HEK293T (cell line): ENCODE measurements at regions not wholly inside any gene's neighbourhood (a gene's known extent, or its start where the extent isn't known, plus 50 kb on each side); places are given as distances from the start of the nearest gene placed in this dataset.

ENCODE experiments used
- CTCF ChIA-PET: fragments of 350-600 bp; formaldehyde crosslinking; extraction: SDS; loops from one replicate; lab custom pipeline; 2021; ENCODE audit warnings: antibody characterized with exemption, inconsistent platforms; lab: Yijun Ruan, JAX
- POLR2A ChIA-PET: fragments of 350-600 bp; formaldehyde crosslinking; extraction: SDS; loops from one replicate; lab custom pipeline; 2020; ENCODE audit warnings: antibody characterized with exemption, inconsistent platforms; lab: Yijun Ruan, JAX
- DNase-seq: peaks from one replicate; pipeline ENCODE4 v3.0.0; 2012; ENCODE audit warnings: mixed read lengths; ENCODE audit errors: extremely low spot score
- ARNT ChIP-seq: fragments of 450-650 bp; IDR thresholded peaks from 2 replicates; pipeline ENCODE4 v1.6.1; 2017; ENCODE audit warnings: mild to moderate bottlenecking
- BHLHE40 ChIP-seq: fragments of 450-650 bp; IDR thresholded peaks from 2 replicates; pipeline ENCODE4 v1.6.1; 2016; ENCODE audit warnings: mild to moderate bottlenecking, moderate library complexity, borderline replicate concordance
- CTBP1 ChIP-seq: fragments of 450-650 bp; IDR thresholded peaks from 2 replicates; pipeline ENCODE4 v1.6.1; 2016; ENCODE audit warnings: borderline replicate concordance
- ELF4 ChIP-seq: fragments of 450-650 bp; IDR thresholded peaks from 2 replicates; pipeline ENCODE4 v1.6.1; 2017; ENCODE audit warnings: antibody characterized with exemption
- FOXA1 ChIP-seq: fragments of 450-650 bp; IDR thresholded peaks from 2 replicates; pipeline ENCODE4 v1.6.1; 2016; ENCODE audit warnings: mild to moderate bottlenecking
- FOXK2 ChIP-seq: fragments of 450-650 bp; IDR thresholded peaks from 2 replicates; pipeline ENCODE4 v1.6.1; 2016; ENCODE audit warnings: mild to moderate bottlenecking
- FOXM1 ChIP-seq: fragments of 450-650 bp; IDR thresholded peaks from 2 replicates; pipeline ENCODE4 v1.6.1; 2017; ENCODE audit warnings: mild to moderate bottlenecking, borderline replicate concordance
- HDGF ChIP-seq: fragments of 450-650 bp; IDR thresholded peaks from 2 replicates; pipeline ENCODE4 v1.6.1; 2017; ENCODE audit warnings: antibody characterized with exemption, borderline replicate concordance
- L3MBTL2 ChIP-seq: fragments of 450-650 bp; conservative IDR thresholded peaks from 2 replicates; pipeline ENCODE4 v1.6.1; 2016; ENCODE audit warnings: mild to moderate bottlenecking
- LEF1 ChIP-seq: fragments of 450-650 bp; IDR thresholded peaks from 2 replicates; pipeline ENCODE4 v1.6.1; 2017; ENCODE audit warnings: mild to moderate bottlenecking, borderline replicate concordance
- NFRKB ChIP-seq: fragments of 450-650 bp; IDR thresholded peaks from 2 replicates; pipeline ENCODE4 v1.6.1; 2016; ENCODE audit warnings: mild to moderate bottlenecking, moderate library complexity
- SP1 ChIP-seq: fragments of 450-650 bp; IDR thresholded peaks from 2 replicates; pipeline ENCODE4 v1.6.1; 2017
- SUZ12 ChIP-seq: fragments of 450-650 bp; IDR thresholded peaks from 2 replicates; pipeline ENCODE4 v1.6.1; 2016; ENCODE audit warnings: mild to moderate bottlenecking
- TARDBP ChIP-seq: fragments of 450-650 bp; IDR thresholded peaks from 2 replicates; pipeline ENCODE4 v1.6.1; 2016
- ZNF384 ChIP-seq: fragments of 450-650 bp; IDR thresholded peaks from 2 replicates; pipeline ENCODE4 v1.6.1; 2016
- TF ChIP-seq, protein P1 (sequence below): fragments of 450-650 bp; IDR thresholded peaks from 2 replicates; pipeline ENCODE4 v1.6.1; 2016

DNA sequence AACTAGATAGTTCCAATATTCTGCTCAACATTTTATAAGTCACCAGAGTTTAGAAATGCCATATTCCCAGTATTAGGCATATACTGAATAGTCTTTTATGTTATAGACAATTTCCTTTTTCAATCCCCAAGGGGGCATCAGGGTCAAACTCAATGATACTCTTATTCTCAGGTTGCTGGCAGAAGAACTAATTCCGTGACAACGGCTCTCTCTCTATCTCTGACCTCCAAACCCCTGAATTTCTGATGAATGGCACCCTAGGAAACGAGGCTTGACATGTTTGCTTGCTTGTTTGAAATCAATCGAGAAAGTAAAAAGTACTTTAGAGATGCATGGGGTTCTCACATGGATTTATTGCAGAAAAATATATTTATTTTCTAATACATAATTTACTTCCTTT is 160.1 kb downstream of the CASP12 start:
- no peak for DNase-seq
- ChIA-PET POLR2A (no interaction called here), CTCF (no interaction called here)
- no peak for TF ChIP-seq ARNT
- TF ChIP-seq SP1, result no peak
- TF ChIP-seq L3MBTL2, result no peak
- no peak for TF ChIP-seq CTBP1
- TF ChIP-seq BHLHE40, result no peak
- TF ChIP-seq SUZ12, result no peak
- TF ChIP-seq LEF1, result no peak

DNA sequence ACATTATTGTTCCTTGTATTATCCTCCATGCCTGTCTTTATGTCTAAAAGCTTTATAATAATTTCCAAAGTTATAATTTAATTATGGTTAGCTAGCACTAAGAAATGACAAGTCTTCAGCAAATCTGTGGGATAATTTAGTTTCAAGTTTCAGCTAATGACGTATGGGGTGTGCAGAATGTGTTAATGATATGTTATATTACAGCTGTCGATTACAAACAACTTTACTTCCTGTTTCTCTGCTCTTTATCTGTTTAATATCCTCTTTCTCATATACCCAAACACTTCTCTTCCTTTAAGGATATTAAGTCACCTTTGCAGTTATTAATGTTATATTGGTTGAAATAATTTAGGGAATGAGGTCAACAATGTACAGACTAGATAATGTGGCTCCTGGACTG is 161.8 kb downstream of the CASP12 start:
- TF ChIP-seq ELF4 (no peak), FOXM1 (no peak), ZNF384 (no peak)
- TF ChIP-seq, protein P1, sequence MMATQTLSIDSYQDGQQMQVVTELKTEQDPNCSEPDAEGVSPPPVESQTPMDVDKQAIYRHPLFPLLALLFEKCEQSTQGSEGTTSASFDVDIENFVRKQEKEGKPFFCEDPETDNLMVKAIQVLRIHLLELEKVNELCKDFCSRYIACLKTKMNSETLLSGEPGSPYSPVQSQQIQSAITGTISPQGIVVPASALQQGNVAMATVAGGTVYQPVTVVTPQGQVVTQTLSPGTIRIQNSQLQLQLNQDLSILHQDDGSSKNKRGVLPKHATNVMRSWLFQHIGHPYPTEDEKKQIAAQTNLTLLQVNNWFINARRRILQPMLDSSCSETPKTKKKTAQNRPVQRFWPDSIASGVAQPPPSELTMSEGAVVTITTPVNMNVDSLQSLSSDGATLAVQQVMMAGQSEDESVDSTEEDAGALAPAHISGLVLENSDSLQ, result no peak
- CTCF ChIA-PET, result no interaction called here

DNA sequence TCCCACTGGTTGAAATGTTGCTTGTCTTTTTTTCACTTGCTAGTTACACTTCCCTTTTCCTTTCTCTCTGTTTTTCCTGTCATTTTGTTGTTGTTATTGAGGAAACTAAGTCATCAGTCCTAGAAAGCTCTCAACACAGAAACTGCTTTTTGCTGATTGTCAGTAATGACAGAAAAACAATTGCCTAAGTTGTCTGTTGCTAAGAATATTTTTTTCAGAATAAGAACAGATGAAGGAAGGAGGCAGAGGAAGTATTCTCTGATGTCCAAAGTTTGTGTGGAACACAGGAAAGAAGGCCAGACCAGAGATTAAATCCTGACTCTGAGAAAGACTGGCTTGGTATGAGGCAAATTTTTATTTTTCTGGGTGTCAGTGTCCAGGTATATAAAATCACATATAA is 163.3 kb downstream of the CASP12 start:
- TF ChIP-seq ELF4, result no peak
- no peak for TF ChIP-seq SUZ12
- TF ChIP-seq ARNT, result no peak
- no peak for TF ChIP-seq FOXM1
- TF ChIP-seq L3MBTL2, result no peak
- no peak for TF ChIP-seq HDGF
- TF ChIP-seq LEF1, result no peak
- TF ChIP-seq, protein P1, result no peak
- no peak for TF ChIP-seq NFRKB
- no peak for TF ChIP-seq SP1
- TF ChIP-seq FOXA1, result no peak
- no peak for TF ChIP-seq FOXK2
- no peak for TF ChIP-seq TARDBP
- TF ChIP-seq CTBP1, result no peak
- no peak for TF ChIP-seq ZNF384
- TF ChIP-seq BHLHE40, result no peak
- ChIA-PET POLR2A (no interaction called here), CTCF (no interaction called here)
- DNase-seq, result no peak

More for the DNA sequence above, 161.8 kb downstream of the CASP12 start:
- POLR2A ChIA-PET, result no interaction called here
- no peak for DNase-seq

DNA sequence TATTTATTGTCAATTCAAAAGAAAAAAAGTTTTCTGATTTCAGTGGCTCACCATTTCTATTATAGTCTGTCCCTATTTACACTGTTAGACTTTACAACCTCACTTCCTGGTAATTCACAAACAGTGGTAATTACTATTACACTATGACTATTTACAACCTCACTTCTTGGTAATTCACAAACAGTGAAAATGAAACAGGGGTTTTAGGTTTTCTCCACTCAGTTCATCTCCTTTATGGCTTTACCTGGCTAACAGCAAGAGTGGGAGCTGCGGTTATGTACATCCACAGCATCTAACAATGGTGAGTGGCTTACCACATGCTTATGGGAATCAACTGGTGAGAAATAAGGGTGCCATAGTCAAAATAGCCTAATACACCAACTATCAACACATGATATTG is 166.4 kb downstream of the CASP12 start:
- ChIA-PET POLR2A (no interaction called here), CTCF (no interaction called here)
- DNase-seq, result no peak
- TF ChIP-seq, protein P1, result no peak
- no peak for TF ChIP-seq TARDBP
- no peak for TF ChIP-seq ELF4
- TF ChIP-seq SP1, result no peak
- no peak for TF ChIP-seq FOXK2
- no peak for TF ChIP-seq CTBP1
- no peak for TF ChIP-seq FOXM1
- no peak for TF ChIP-seq FOXA1
- TF ChIP-seq LEF1, result no peak
- TF ChIP-seq ZNF384, result no peak
- no peak for TF ChIP-seq SUZ12
- no peak for TF ChIP-seq BHLHE40
- no peak for TF ChIP-seq ARNT
- TF ChIP-seq HDGF, result no peak
- TF ChIP-seq NFRKB, result no peak
- TF ChIP-seq L3MBTL2, result no peak

DNA sequence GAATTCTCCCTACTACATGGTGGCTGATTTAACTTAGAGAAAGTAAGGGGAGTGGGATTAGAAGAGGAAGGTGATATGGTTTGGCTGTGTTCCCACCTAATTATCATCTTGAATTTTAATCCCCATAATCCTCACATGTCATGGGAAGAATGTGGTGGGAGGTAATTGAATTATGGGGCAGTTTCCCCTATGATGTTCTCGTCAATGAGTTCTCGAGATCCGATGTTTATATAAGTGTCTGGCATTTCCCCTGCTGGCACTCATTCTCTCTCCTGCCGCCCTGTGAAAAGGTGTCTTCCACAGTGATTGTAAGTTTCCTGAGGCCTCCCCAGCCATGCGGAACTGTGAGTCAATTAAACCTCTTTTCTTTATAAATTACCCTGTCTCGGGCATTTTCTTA is 169.3 kb downstream of the CASP12 start:
- ChIA-PET POLR2A (no interaction called here), CTCF (no interaction called here)
- TF ChIP-seq L3MBTL2, result no peak
- TF ChIP-seq, protein P1, result no peak
- no peak for TF ChIP-seq FOXM1
- no peak for TF ChIP-seq SP1
- TF ChIP-seq HDGF, result no peak
- TF ChIP-seq ZNF384, result no peak
- TF ChIP-seq LEF1, result no peak
- TF ChIP-seq ELF4, result no peak
- no peak for TF ChIP-seq NFRKB
- no peak for TF ChIP-seq FOXK2
- TF ChIP-seq ARNT, result no peak
- TF ChIP-seq BHLHE40, result no peak
- TF ChIP-seq FOXA1, result no peak
- TF ChIP-seq TARDBP, result no peak
- no peak for TF ChIP-seq CTBP1
- DNase-seq, result no peak

DNA sequence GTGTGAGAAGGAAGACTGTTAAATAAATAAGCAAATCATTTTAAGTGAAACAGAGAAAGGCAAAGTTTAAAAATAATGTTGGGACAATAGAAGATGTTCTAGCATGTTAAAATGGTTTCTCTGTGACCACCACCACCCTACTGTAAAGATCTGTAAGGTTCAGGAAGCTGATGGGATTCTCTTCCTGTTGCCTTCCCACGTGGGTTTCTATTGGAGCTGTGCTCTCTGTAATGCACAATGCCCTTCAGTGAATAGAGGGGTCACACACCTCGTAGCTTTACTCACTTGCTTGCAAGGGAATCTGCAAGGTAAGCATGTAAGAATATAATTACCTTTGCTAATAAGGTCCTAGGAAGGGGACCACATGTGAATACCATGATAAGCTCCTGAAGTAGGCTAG is 170.5 kb downstream of the CASP12 start:
- CTCF ChIA-PET, result no interaction called here
- POLR2A ChIA-PET, result no interaction called here
- no peak for TF ChIP-seq HDGF
- TF ChIP-seq BHLHE40, result no peak
- no peak for TF ChIP-seq SP1
- TF ChIP-seq ELF4, result no peak
- no peak for TF ChIP-seq L3MBTL2
- no peak for TF ChIP-seq ZNF384
- TF ChIP-seq FOXM1, result no peak
- TF ChIP-seq CTBP1, result no peak
- no peak for TF ChIP-seq FOXK2
- TF ChIP-seq TARDBP, result no peak
- no peak for TF ChIP-seq ARNT
- no peak for TF ChIP-seq NFRKB
- no peak for TF ChIP-seq LEF1
- TF ChIP-seq, protein P1, result no peak
- no peak for DNase-seq
